ENCODE measurements at regions not wholly inside any gene's neighbourhood (a gene's known extent, or its start where the extent isn't known, plus 50 kb on each side); places are given as distances from the start of the nearest gene placed in this dataset.

- no peak for DNase-seq (ENCODE audit: low spot score)
These were observed 267.3 kb upstream of the ADAMTS9 start for GRCh38 chr3:64954995-64955636.

GRCh38 chr3:64945171-64945729 is 257.4 kb upstream of the ADAMTS9 start:
- DNase-seq (ENCODE audit: low spot score), result no peak

- no peak for DNase-seq (ENCODE audit: low spot score)
These were observed 256.1 kb upstream of the ADAMTS9 start for GRCh38 chr3:64943866-64944265.

GRCh38 chr3:64940596-64941348 is 253.0 kb upstream of the ADAMTS9 start:
- no peak for DNase-seq (ENCODE audit: low spot score)

- no peak for DNase-seq (ENCODE audit: low spot score)
These were observed 252.1 kb upstream of the ADAMTS9 start for GRCh38 chr3:64939747-64940450.

GRCh38 chr3:64939309-64939708 is 251.5 kb upstream of the ADAMTS9 start:
- DNase-seq (ENCODE audit: low spot score), result no peak

- DNase-seq (ENCODE audit: low spot score), result no peak
These were observed 248.8 kb upstream of the ADAMTS9 start for GRCh38 chr3:64936556-64936955.

GRCh38 chr3:64935971-64936370 is 248.2 kb upstream of the ADAMTS9 start:
- no peak for DNase-seq (ENCODE audit: low spot score)

- DNase-seq (ENCODE audit: low spot score), result no peak
These were observed 245.0 kb upstream of the ADAMTS9 start for GRCh38 chr3:64932666-64933342.

GRCh38 chr3:64932016-64932518 is 244.3 kb upstream of the ADAMTS9 start:
- no peak for DNase-seq (ENCODE audit: low spot score)

GRCh38 chr3:64930891-64931290 is 243.1 kb upstream of the ADAMTS9 start:
- DNase-seq (ENCODE audit: low spot score), result no peak

- DNase-seq (ENCODE audit: low spot score), result no peak
These were observed 240.9 kb upstream of the ADAMTS9 start for GRCh38 chr3:64928683-64929082.

- no peak for DNase-seq (ENCODE audit: low spot score)
These were observed 239.9 kb upstream of the ADAMTS9 start for GRCh38 chr3:64927689-64928088.

- DNase-seq (ENCODE audit: low spot score), result no peak
These were observed 237.8 kb upstream of the ADAMTS9 start for GRCh38 chr3:64925575-64925974.

- no peak for DNase-seq (ENCODE audit: low spot score)
These were observed 237.2 kb upstream of the ADAMTS9 start for GRCh38 chr3:64924961-64925360.

GRCh38 chr3:64922213-64922612 is 234.4 kb upstream of the ADAMTS9 start:
- DNase-seq (ENCODE audit: low spot score), result no peak

- DNase-seq (ENCODE audit: low spot score), result no peak
These were observed 233.7 kb upstream of the ADAMTS9 start for GRCh38 chr3:64921281-64922065.

GRCh38 chr3:64919934-64920333 is 232.1 kb upstream of the ADAMTS9 start:
- DNase-seq (ENCODE audit: low spot score), result no peak

GRCh38 chr3:64918989-64919388 is 231.2 kb upstream of the ADAMTS9 start:
- DNase-seq (ENCODE audit: low spot score), result no peak

GRCh38 chr3:64917914-64918453 is 230.2 kb upstream of the ADAMTS9 start:
- DNase-seq (ENCODE audit: low spot score), result no peak

- no peak for DNase-seq (ENCODE audit: low spot score)
These were observed 229.1 kb upstream of the ADAMTS9 start for GRCh38 chr3:64916937-64917336.

Measured in H4 (cell line).